ENCODE measurements at regions not wholly inside any gene's neighbourhood (a gene's known extent, or its start where the extent isn't known, plus 50 kb on each side); places are given as distances from the start of the nearest gene placed in this dataset.

GRCh38 chr17:36884495-36885152 is 52.7 kb upstream of the LHX1 start:
- Histone ChIP-seq H3K27ac (no peak overlapping the region), H3K4me3 (no peak overlapping the region), H3K36me3 (no peaks in the 10 kb centered on the region), H3K4me1 (peaks cover 0 to 5% (median 0%) of the 10 kb centered on the region in 12 donors), H3K27me3 (peaks cover 14 to 92% (median 37%) of the 10 kb centered on the region in 9 donors), H3K9me3 (peaks cover 0 to 16% (median 5%) of the 10 kb centered on the region in 12 donors)
- ATAC-seq (no peak), DNase-seq (no peak)
- intact Hi-C loops (cut with DNase I) = no loop called here
- TF ChIP-seq POLR2A (IDR thresholded peaks at IDR 0.05) = no peak
- TF ChIP-seq, protein P1, sequence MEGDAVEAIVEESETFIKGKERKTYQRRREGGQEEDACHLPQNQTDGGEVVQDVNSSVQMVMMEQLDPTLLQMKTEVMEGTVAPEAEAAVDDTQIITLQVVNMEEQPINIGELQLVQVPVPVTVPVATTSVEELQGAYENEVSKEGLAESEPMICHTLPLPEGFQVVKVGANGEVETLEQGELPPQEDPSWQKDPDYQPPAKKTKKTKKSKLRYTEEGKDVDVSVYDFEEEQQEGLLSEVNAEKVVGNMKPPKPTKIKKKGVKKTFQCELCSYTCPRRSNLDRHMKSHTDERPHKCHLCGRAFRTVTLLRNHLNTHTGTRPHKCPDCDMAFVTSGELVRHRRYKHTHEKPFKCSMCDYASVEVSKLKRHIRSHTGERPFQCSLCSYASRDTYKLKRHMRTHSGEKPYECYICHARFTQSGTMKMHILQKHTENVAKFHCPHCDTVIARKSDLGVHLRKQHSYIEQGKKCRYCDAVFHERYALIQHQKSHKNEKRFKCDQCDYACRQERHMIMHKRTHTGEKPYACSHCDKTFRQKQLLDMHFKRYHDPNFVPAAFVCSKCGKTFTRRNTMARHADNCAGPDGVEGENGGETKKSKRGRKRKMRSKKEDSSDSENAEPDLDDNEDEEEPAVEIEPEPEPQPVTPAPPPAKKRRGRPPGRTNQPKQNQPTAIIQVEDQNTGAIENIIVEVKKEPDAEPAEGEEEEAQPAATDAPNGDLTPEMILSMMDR (IDR thresholded peaks at IDR 0.05) = no peak
- WGBS, 4 donors = 4 to 12% (median 8%) methylated on average over 17 to 27 of the region's 27 CpGs

GRCh38 chr17:36885153-36885735 is 52.0 kb upstream of the LHX1 start:
- WGBS, 4 donors = 22 to 38% (median 26%) methylated on average over 19 of the region's 19 CpGs
- TF ChIP-seq, protein P1 (IDR thresholded peaks at IDR 0.05) = no peak
- no peak for TF ChIP-seq POLR2A (IDR thresholded peaks at IDR 0.05)
- DNase-seq (no peak), ATAC-seq (no peak)
- no peak overlapping the region for H3K27ac ChIP-seq
- no peak overlapping the region for H3K4me3 ChIP-seq
- peaks cover 0 to 16% (median 5%) of the 10 kb centered on the region in 12 donors for H3K9me3 ChIP-seq
- no peaks in the 10 kb centered on the region for H3K36me3 ChIP-seq
- intact Hi-C loops (cut with DNase I) = no loop called here
- peaks cover 14 to 92% (median 39%) of the 10 kb centered on the region in 9 donors for H3K27me3 ChIP-seq
- peaks cover 0 to 5% (median 0%) of the 10 kb centered on the region in 12 donors for H3K4me1 ChIP-seq

GRCh38 chr17:36885771-36886377 is 51.4 kb upstream of the LHX1 start:
- Histone ChIP-seq H3K27me3 (peaks cover 17 to 94% (median 45%) of the 10 kb centered on the region in 9 donors), H3K4me3 (no peak overlapping the region), H3K36me3 (no peaks in the 10 kb centered on the region), H3K9me3 (peaks cover 0 to 14% (median 4%) of the 10 kb centered on the region in 12 donors), H3K4me1 (peaks cover 0 to 5% (median 0%) of the 10 kb centered on the region in 12 donors), H3K27ac (no peak overlapping the region)
- no peak for ATAC-seq
- TF ChIP-seq, protein P1 (IDR thresholded peaks at IDR 0.05) = no peak
- TF ChIP-seq POLR2A (IDR thresholded peaks at IDR 0.05) = no peak
- DNase-seq = no peak
- WGBS, 4 donors = 73 to 83% (median 78%) methylated on average over 21 of the region's 21 CpGs
- intact Hi-C loops (cut with DNase I) = no loop called here
